ENCODE measurements at regions not wholly inside any gene's neighbourhood (a gene's known extent, or its start where the extent isn't known, plus 50 kb on each side); places are given as distances from the start of the nearest gene placed in this dataset.

GRCh38 chr1:67589519-67590233 is 95.3 kb upstream of the GADD45A start:
- no peak overlapping the region for H3K4me3 ChIP-seq
- no peaks in the 10 kb centered on the region for H3K27me3 ChIP-seq
- TF ChIP-seq POLR2A (IDR thresholded peaks at IDR 0.05) (no peak), CTCF (IDR thresholded peaks at IDR 0.05) (no peak)
- no peaks in the 10 kb centered on the region for H3K9me3 ChIP-seq
- peak overlapping the region; percentile 75 to 92 for H3K27ac ChIP-seq
- peaks cover 15 to 21% of the 10 kb centered on the region in 2 donors for H3K4me1 ChIP-seq
- DNase-seq: no peak
- intact Hi-C loops (cut with DNase I; ENCODE audit: low total_unique reads): no loop called here
- no peaks in the 10 kb centered on the region for H3K36me3 ChIP-seq

GRCh38 chr1:67590329-67590728 is 94.7 kb upstream of the GADD45A start:
- Histone ChIP-seq H3K27me3 (no peaks in the 10 kb centered on the region), H3K36me3 (no peaks in the 10 kb centered on the region), H3K9me3 (no peaks in the 10 kb centered on the region), H3K4me3 (no peak overlapping the region), H3K4me1 (peaks cover 15 to 21% of the 10 kb centered on the region in 2 donors), H3K27ac (peak overlapping the region; percentile 75 to 92)
- DNase-seq: peak; percentile 24 to 72
- no peak for TF ChIP-seq CTCF (IDR thresholded peaks at IDR 0.05)
- TF ChIP-seq POLR2A (IDR thresholded peaks at IDR 0.05): no peak
- intact Hi-C loops (cut with DNase I; ENCODE audit: low total_unique reads): no loop called here

- H3K4me3 ChIP-seq: no peak overlapping the region
- TF ChIP-seq POLR2A (IDR thresholded peaks at IDR 0.05): no peak
- no peak for TF ChIP-seq CTCF (IDR thresholded peaks at IDR 0.05)
- DNase-seq: no peak
- intact Hi-C loops (cut with DNase I; ENCODE audit: low total_unique reads): no loop called here
- H3K4me1 ChIP-seq: peaks cover 9 to 10% of the 10 kb centered on the region in 2 donors
- H3K9me3 ChIP-seq: no peaks in the 10 kb centered on the region
- H3K27me3 ChIP-seq: no peaks in the 10 kb centered on the region
- H3K27ac ChIP-seq: no peak overlapping the region
- no peaks in the 10 kb centered on the region for H3K36me3 ChIP-seq
Measured at GRCh38 chr1:67594764-67595163, 90.2 kb upstream of the GADD45A start.

- DNase-seq: no peak
- no peaks in the 10 kb centered on the region for H3K4me1 ChIP-seq
- no peaks in the 10 kb centered on the region for H3K9me3 ChIP-seq
- no peak for TF ChIP-seq CTCF (IDR thresholded peaks at IDR 0.05)
- TF ChIP-seq POLR2A (IDR thresholded peaks at IDR 0.05): no peak
- no peak overlapping the region for H3K27ac ChIP-seq
- no peaks in the 10 kb centered on the region for H3K36me3 ChIP-seq
- no peaks in the 10 kb centered on the region for H3K27me3 ChIP-seq
- intact Hi-C loops (cut with DNase I; ENCODE audit: low total_unique reads): no loop called here
- H3K4me3 ChIP-seq: no peak overlapping the region
Measured at GRCh38 chr1:67596674-67597073, 88.3 kb upstream of the GADD45A start.

GRCh38 chr1:67597336-67597735 is 87.7 kb upstream of the GADD45A start:
- Histone ChIP-seq H3K4me3 (no peak overlapping the region), H3K36me3 (no peaks in the 10 kb centered on the region), H3K27me3 (no peaks in the 10 kb centered on the region), H3K9me3 (no peaks in the 10 kb centered on the region), H3K4me1 (no peaks in the 10 kb centered on the region), H3K27ac (no peak overlapping the region)
- DNase-seq: no peak
- intact Hi-C loops (cut with DNase I; ENCODE audit: low total_unique reads): no loop called here
- no peak for TF ChIP-seq POLR2A (IDR thresholded peaks at IDR 0.05)
- no peak for TF ChIP-seq CTCF (IDR thresholded peaks at IDR 0.05)
